ENCODE measurements at regions not wholly inside any gene's neighbourhood (a gene's known extent, or its start where the extent isn't known, plus 50 kb on each side); places are given as distances from the start of the nearest gene placed in this dataset.

DNA sequence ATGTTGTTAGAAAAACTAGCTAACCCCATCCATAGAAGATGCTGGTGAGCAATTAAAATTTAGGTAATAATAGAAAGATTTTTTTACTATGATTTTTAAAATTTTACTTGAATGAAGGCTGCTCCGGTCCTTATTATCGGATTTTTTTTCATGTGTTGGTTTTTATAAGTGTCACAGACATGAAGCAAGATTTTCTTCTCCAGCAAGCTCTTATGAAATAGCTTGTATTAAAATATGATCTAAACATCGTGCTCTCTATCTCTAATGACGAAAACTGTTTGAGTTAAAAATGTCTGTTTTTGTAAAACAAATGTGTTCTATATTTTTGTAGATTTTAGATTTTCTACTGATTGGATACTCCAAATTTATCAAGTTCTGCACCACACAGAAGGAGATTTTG lies 339.6 kb downstream of the ZNF536 start:
- intact Hi-C loops (cut with micrococcal nuclease; ENCODE audit: unreplicated experiment) = no loop called here
- in situ Hi-C loops (cut with HindIII; ENCODE audit: low pct_unique_long_range_greater_than_20kb, low sequenced_read_pairs) = no loop called here
- DNase-seq (ENCODE audit: low read depth, low spot score) (no peak), ATAC-seq (no peak)
- Histone ChIP-seq H3K36me3 (ENCODE audit: control insufficient read depth, insufficient read depth, low read length) (no peaks in the 10 kb centered on the region), H3K4me1 (ENCODE audit: control insufficient read depth, insufficient read depth, low read length) (no peaks in the 10 kb centered on the region), H3K9me3 (ENCODE audit: control insufficient read depth, insufficient read depth, low read depth, low read length) (no peaks in the 10 kb centered on the region), H3K27ac (ENCODE audit: low read length) (no peak overlapping the region), H3K27me3 (ENCODE audit: control insufficient read depth, insufficient read depth, low read length) (peaks cover 11% of the 10 kb centered on the region), H3K4me3 (ENCODE audit: low read depth in 2 of 2, low read length in 2 of 2) (no peak overlapping the region)
- ChIA-PET CTCF (no interaction called here), POLR2A (no interaction called here)
- TF ChIP-seq, protein P1, sequence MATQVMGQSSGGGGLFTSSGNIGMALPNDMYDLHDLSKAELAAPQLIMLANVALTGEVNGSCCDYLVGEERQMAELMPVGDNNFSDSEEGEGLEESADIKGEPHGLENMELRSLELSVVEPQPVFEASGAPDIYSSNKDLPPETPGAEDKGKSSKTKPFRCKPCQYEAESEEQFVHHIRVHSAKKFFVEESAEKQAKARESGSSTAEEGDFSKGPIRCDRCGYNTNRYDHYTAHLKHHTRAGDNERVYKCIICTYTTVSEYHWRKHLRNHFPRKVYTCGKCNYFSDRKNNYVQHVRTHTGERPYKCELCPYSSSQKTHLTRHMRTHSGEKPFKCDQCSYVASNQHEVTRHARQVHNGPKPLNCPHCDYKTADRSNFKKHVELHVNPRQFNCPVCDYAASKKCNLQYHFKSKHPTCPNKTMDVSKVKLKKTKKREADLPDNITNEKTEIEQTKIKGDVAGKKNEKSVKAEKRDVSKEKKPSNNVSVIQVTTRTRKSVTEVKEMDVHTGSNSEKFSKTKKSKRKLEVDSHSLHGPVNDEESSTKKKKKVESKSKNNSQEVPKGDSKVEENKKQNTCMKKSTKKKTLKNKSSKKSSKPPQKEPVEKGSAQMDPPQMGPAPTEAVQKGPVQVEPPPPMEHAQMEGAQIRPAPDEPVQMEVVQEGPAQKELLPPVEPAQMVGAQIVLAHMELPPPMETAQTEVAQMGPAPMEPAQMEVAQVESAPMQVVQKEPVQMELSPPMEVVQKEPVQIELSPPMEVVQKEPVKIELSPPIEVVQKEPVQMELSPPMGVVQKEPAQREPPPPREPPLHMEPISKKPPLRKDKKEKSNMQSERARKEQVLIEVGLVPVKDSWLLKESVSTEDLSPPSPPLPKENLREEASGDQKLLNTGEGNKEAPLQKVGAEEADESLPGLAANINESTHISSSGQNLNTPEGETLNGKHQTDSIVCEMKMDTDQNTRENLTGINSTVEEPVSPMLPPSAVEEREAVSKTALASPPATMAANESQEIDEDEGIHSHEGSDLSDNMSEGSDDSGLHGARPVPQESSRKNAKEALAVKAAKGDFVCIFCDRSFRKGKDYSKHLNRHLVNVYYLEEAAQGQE (IDR thresholded peaks at IDR 0.05; ENCODE audit: insufficient read depth in 1 of 2, low read depth in 2 of 2, low read length in 1 of 2) = no peak
- no peak for TF ChIP-seq TCF7L2 (IDR thresholded peaks at IDR 0.05; ENCODE audit: low read depth, low read length)
- TF ChIP-seq SIN3A (IDR thresholded peaks at IDR 0.05; ENCODE audit: borderline replicate concordance, insufficient read depth, low read depth, low read length) = no peak
- TF ChIP-seq POLR2AphosphoS5 (IDR thresholded peaks at IDR 0.05; ENCODE audit: low read depth, low read length) = no peak
- TF ChIP-seq, protein P2, sequence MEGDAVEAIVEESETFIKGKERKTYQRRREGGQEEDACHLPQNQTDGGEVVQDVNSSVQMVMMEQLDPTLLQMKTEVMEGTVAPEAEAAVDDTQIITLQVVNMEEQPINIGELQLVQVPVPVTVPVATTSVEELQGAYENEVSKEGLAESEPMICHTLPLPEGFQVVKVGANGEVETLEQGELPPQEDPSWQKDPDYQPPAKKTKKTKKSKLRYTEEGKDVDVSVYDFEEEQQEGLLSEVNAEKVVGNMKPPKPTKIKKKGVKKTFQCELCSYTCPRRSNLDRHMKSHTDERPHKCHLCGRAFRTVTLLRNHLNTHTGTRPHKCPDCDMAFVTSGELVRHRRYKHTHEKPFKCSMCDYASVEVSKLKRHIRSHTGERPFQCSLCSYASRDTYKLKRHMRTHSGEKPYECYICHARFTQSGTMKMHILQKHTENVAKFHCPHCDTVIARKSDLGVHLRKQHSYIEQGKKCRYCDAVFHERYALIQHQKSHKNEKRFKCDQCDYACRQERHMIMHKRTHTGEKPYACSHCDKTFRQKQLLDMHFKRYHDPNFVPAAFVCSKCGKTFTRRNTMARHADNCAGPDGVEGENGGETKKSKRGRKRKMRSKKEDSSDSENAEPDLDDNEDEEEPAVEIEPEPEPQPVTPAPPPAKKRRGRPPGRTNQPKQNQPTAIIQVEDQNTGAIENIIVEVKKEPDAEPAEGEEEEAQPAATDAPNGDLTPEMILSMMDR (IDR thresholded peaks at IDR 0.05) = no peak
- BruUV-seq (replicated peaks) = no TSS peak

DNA sequence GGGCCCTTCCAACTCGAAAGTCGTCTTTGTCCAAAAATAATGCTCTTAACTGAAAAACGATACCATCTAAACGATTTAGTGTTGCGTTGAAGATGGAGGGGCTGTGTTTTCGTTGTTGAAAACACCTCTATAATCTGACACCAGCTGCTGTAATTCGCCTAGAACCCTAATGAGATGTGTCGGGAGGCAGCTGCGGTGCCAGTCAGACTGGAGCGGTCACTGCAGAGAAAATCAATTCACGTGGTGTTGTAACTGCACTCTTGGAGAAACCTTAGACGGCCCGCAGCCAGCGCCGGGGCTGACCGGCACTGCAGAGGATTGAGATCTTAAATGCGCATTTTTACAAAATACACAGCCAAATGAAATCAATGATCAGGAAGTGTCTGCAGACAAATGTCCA lies 339.1 kb downstream of the ZNF536 start:
- H3K4me1 ChIP-seq (ENCODE audit: control insufficient read depth, insufficient read depth, low read length) = no peaks in the 10 kb centered on the region
- no peak overlapping the region for H3K4me3 ChIP-seq (ENCODE audit: low read depth in 2 of 2, low read length in 2 of 2)
- H3K9me3 ChIP-seq (ENCODE audit: control insufficient read depth, insufficient read depth, low read depth, low read length) = no peaks in the 10 kb centered on the region
- no peak for DNase-seq (ENCODE audit: low read depth, low spot score)
- ChIA-PET CTCF (no interaction called here), POLR2A (no interaction called here)
- BruUV-seq (replicated peaks) = no TSS peak
- no peak for ATAC-seq
- in situ Hi-C loops (cut with HindIII; ENCODE audit: low pct_unique_long_range_greater_than_20kb, low sequenced_read_pairs) = no loop called here
- no peaks in the 10 kb centered on the region for H3K36me3 ChIP-seq (ENCODE audit: control insufficient read depth, insufficient read depth, low read length)
- TF ChIP-seq SIN3A (IDR thresholded peaks at IDR 0.05; ENCODE audit: borderline replicate concordance, insufficient read depth, low read depth, low read length) (no peak), POLR2AphosphoS5 (IDR thresholded peaks at IDR 0.05; ENCODE audit: low read depth, low read length) (no peak), TCF7L2 (IDR thresholded peaks at IDR 0.05; ENCODE audit: low read depth, low read length) (no peak)
- TF ChIP-seq, protein P2 (IDR thresholded peaks at IDR 0.05) = no peak
- TF ChIP-seq, protein P1 (IDR thresholded peaks at IDR 0.05; ENCODE audit: insufficient read depth in 1 of 2, low read depth in 2 of 2, low read length in 1 of 2) = no peak
- H3K27ac ChIP-seq (ENCODE audit: low read length) = no peak overlapping the region
- peaks cover 11% of the 10 kb centered on the region for H3K27me3 ChIP-seq (ENCODE audit: control insufficient read depth, insufficient read depth, low read length)
- intact Hi-C loops (cut with micrococcal nuclease; ENCODE audit: unreplicated experiment) = no loop called here

All from Panc1 (cell line).